ENCODE measurements at regions not wholly inside any gene's neighbourhood (a gene's known extent, or its start where the extent isn't known, plus 50 kb on each side); places are given as distances from the start of the nearest gene placed in this dataset.

DNA sequence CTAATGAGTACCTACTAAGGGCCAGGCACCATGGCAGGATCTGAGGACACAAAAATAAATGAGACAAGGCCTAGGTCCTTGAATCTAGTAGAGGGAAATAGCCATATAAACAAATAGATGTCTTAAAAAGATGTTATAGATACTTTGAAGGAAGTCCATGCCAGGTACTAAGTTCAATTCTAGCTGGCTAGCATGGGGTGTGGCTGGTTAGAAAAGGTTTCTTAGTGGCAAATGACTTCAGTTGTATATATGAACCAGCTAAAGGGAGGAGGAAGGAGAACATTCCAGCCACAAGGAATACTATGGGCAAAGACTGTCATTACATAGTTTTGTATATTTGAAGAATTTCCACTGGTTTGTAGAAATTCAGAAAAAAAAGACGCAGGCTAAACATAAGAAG lies 133.6 kb upstream of the BMP4 start:
- no peak for DNase-seq (ENCODE audit: low read depth in 2 of 2)

DNA sequence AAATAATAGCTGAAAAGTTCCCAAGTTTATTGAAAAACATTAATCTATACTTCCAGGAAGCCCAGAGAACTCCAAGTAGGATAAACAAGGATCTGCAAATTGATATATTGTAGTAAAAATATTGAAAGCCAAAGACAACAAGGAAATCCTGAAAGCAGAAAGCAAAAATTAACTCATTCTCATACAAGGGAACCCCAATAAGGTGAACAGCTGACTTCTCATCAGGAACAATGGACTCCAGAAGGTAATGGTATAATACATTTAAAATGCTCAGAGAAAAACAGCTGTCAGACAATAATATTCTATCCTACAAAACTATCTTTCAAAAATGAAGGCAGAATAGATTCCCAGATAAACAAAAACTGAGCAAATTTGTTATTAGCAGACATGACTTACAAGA lies 138.1 kb upstream of the BMP4 start:
- DNase-seq (ENCODE audit: low read depth in 2 of 2) = no peak

- DNase-seq (ENCODE audit: low read depth in 2 of 2) = no peak
These were observed 141.9 kb upstream of the BMP4 start for GRCh38 chr14:54098536-54098935.

- DNase-seq (ENCODE audit: low read depth in 2 of 2) = no peak
These were observed 145.4 kb upstream of the BMP4 start for GRCh38 chr14:54102051-54102456.

DNA sequence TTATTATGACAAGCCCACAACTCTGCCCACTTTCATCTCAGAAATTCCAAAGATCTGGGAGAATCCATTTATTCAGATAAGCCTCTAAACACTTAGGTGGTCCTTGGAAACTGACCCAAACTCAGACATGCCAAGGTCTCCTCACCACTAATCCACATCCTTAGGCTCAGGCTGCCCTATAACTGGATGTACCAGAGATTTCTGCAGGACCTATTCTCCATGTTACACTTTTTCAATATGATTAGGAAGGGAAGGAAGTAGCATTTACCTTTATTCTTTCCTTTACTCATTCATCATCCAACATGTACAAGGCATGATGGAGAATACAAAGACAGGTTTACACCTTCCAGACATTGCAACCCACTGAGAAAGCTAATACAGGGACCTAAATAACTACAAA lies 145.9 kb upstream of the BMP4 start:
- no peak for DNase-seq (ENCODE audit: low read depth in 2 of 2)

GRCh38 chr14:54104601-54105145 lies 148.0 kb upstream of the BMP4 start:
- no peak for DNase-seq (ENCODE audit: low read depth in 2 of 2)

- DNase-seq (ENCODE audit: low read depth in 2 of 2) = no peak
These were observed 148.8 kb upstream of the BMP4 start for GRCh38 chr14:54105406-54105805.

- DNase-seq (ENCODE audit: low read depth in 2 of 2) = no peak
These were observed 149.3 kb upstream of the BMP4 start for GRCh38 chr14:54105898-54106297.

DNA sequence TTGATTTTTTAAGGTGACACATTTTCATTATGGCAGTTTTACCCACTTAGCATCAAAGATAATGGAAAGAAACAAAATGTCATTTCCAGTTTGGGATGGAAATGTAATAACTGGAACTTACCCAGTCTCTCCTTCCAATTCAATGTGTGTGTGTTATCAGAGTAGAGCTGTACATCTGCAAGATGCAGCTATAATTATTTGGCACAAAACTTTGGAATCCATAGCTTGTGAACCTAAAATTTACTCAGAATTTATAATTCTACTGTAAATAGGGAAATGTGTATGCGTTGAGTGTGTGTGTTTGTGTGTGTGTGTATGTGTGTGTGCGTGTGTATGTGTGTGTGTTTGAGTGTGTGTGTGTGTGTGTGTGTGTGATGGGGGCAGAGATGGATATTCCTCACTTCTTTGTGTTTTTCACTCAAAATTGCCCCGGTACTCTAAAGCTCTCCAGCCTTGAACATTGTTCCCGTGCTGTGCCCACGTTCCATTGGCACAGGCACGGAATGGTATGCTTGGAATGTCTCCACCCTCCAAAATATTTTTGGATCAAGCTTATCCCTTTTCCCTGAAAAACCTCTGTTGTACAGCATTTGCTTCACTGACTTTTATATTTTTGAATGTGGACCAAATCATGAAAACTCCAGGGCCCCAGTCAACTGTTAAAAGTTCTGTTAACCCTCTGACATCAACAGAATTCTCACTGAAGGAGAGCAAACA lies 150.2 kb upstream of the BMP4 start:
- DNase-seq (ENCODE audit: low read depth in 2 of 2) = no peak

DNA sequence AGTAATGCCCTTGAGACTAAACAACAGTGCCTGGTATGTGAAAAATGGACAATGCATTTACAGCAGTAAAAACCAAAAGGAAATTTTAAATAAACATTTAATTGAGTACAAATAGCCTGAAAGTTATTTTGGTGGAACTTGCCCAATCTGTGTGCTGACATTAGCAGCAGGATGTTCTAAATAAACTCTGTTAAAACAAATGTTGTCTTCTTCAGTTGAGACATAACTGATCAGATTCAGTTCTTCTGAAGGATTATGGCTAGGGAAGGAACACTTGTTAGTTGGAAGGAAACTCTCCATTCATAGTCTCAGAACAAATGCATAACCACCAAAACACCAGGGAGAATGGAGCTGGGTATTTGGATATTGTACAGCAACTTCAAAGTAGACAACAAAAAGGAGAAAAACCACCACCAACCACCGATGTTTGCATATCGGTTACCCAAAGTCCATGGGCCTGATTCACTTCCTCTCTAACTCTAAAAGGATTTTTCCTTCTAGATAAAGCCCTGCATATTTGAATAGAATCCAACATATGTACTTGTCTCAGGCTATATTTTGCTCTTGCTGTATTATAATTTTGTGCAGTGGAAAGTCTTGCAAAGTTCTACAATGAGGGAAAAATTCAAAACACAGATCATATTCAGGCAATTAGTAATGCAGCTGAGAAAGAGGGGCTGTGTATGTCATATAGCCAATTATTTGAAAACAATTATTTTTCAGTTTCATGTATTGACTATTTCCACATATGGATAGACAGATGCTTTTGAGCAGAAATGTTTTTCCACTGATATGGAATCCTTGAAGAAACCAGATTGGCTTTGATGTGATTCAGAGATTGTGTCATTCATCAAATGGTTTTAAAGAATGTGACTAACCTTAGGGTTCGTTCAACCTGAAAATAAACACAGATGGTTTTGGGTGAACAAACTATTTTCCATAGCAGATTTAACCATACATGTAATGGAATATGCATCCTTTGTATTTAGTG lies 152.2 kb upstream of the BMP4 start:
- no peak for DNase-seq (ENCODE audit: low read depth in 2 of 2)

GRCh38 chr14:54109521-54110120 lies 153.0 kb upstream of the BMP4 start:
- no peak for DNase-seq (ENCODE audit: low read depth in 2 of 2)

DNA sequence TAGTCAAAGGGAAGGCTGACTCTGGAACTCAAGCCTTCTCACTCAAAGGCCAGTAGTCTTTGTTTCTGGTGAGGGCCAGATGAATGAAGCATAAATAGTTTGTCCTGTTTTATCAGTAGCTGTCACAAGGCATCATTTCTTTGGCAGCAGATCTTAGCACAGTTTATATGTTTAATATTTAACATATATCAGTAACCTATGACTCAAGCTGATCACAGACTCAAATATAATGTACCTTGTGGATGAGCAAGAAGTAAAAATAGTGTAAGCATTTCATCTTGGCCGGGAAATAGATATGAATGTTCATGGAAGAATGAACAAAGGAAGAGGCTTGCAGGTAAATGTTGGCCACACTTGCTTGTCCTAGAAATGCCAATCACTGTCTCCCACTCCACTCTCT lies 158.3 kb upstream of the BMP4 start:
- DNase-seq (ENCODE audit: low read depth in 2 of 2) = no peak

DNA sequence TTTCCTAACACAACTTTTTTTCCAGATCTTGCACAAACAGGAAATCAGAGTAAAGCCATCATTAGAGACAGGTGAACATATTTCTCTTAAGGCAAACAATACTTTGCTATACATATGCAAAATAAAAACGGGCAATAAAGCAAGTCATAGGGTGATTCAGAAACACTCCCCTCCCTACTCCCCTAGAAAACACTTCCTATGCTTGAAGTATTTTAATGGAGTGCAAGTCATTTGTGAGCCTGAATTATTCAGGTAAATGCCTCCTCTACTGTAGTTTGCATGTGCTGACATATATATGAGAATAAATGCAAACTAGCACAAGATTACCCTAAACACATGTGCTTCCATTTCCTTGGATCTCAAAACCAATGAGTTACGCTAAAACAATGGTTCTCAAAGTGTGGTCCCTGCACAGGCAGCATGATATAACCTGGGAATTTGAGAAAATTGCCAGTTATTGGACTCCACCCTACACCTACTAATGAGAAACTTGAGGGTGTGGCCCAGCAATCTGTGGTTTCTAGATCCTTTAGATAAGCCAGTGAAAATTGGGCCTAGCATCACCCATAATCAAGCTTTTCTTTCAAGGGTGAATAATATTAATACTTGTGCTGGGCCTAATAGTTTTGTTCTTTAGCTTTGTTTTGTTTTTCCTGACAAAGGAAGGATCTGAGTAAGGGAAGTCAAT lies 159.7 kb upstream of the BMP4 start:
- no peak for DNase-seq (ENCODE audit: low read depth in 2 of 2)

- no peak for DNase-seq (ENCODE audit: low read depth in 2 of 2)
These were observed 160.3 kb upstream of the BMP4 start for GRCh38 chr14:54116972-54117371.

GRCh38 chr14:54117396-54117795 lies 160.8 kb upstream of the BMP4 start:
- no peak for DNase-seq (ENCODE audit: low read depth in 2 of 2)

GRCh38 chr14:54117924-54118323 lies 161.3 kb upstream of the BMP4 start:
- no peak for DNase-seq (ENCODE audit: low read depth in 2 of 2)

DNA sequence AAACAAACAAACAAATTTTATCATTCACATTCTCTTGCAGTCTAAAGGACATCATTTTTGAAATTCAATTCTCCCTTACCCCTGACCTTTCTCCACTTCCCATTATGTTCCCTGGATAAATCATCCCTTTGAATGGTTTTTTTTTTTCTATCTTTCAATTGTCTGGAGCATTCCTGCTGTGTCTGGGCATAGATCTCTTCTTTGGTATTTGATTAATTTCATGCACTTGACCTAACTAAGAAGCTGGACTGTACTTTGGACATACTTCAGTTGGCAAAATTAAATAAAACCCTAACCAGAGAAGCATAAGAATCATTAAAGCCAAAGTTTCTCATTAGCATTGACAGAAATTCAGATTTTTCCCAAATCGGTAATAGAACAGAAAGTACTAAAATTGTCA lies 163.6 kb upstream of the BMP4 start:
- no peak for DNase-seq (ENCODE audit: low read depth in 2 of 2)

DNA sequence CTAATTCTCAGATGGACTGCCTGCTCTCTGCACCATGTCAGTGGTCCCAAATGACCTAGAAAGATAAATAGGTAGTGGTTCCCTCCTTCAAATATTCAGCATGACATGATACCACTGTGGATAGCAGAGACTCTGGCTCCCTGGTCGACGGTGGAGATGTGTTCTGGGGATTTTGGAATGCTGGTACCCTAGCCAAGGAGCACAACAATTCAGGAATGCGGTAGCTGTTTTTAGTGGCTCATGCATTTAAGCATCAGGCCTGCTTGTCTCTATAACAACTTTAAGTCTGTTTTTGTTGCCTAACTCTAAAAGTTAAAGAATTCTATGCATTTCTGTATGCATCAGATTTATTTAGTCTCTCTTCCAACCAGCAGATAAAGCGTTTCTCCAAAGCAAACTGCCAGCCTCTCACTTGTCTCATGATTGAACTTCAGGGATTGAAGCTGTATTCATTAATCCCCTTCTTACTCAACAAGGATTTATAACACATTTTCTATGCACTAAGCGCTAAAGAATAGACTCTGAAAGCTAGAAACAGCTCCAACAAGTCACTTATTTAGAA lies 164.9 kb upstream of the BMP4 start:
- DNase-seq (ENCODE audit: low read depth in 2 of 2) = no peak

DNA sequence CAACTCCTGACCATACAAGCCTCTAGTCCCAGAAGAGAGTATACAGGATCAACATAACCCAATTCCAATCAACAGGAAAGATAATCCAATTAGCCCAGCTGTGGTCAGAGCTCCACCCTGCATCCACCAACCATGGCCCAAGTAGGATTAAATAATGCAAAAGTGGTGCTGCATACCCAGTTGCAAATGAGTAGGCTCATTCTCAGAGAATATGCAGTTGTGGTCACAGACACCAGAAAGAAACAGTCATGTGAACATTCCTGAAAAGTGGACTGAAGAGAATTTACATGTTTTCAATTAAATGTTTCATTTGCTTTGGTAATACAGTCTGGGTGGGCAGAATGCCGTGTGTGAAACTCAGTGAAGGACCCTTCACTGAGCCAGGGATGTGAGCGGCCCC lies 167.2 kb upstream of the BMP4 start:
- DNase-seq (ENCODE audit: low read depth in 2 of 2) = no peak

DNA sequence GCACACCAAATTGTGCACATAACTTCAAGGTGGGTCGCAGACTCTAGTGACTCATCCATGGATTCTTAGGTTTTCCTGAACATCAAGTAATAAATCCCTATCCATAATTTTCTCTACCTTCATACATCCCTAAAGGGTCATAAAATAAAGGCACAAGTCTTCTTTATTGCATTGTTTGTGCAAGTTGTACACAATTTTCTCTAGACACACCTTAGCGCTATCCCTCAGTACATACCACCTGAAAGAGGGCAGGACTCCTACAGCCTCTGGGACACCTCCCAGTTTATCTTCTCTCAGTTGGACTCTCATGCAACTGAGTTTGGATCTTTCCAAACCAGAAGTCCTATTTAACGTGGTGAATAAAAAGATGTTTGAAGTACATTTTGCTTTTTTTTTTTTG lies 168.5 kb upstream of the BMP4 start:
- no peak for DNase-seq (ENCODE audit: low read depth in 2 of 2)

- DNase-seq (ENCODE audit: low read depth in 2 of 2) = no peak
These were observed 170.3 kb upstream of the BMP4 start for GRCh38 chr14:54126947-54127346.

All from activated CD4-positive, alpha-beta T cell treated with anti-CD3 and anti-CD28 coated beads for 24 hours (primary cell).